ENCODE measurements at regions not wholly inside any gene's neighbourhood (a gene's known extent, or its start where the extent isn't known, plus 50 kb on each side); places are given as distances from the start of the nearest gene placed in this dataset.
"Not testable (repeated sequence)": the region's sequence is repeated elsewhere in the genome, so short reads cannot be mapped to it uniquely, and the experiment has no call there.

DNA sequence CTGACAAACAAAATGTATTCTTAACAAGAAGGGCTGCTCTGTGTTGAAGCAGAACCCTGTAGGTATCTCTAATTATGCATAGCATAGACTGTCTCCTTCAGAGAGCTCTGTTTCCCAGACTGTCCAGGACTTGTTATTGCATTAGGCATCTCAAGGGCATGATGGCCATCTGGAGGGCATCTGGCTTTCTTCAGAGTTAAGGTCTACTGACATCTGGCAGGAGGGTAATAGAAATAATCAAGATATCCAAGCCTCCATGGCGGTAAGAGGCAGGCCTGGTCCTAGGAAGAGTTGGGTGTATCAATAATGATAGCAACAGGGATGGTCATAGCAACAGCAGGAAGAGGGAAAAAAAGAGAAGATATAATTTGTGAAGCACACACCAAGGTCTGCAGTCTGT, 161.2 kb downstream of the TTC8 start:
- WGBS, result 76% methylated on average over 1 of the region's 1 CpG
- Histone ChIP-seq H3K4me3 (no peak overlapping the region), H3K36me3 (no peaks in the 10 kb centered on the region), H3K27ac (replicated peaks in 1 of 4) (no peak overlapping the region), H3K4me1 (no peaks in the 10 kb centered on the region), H3K27me3 (peaks cover 0 to 7% (median 0%) of the 10 kb centered on the region in 4 donors), H3K9me3 (peaks cover 0 to 18% (median 6%) of the 10 kb centered on the region in 4 donors)
- TF ChIP-seq POLR2AphosphoS5 (IDR thresholded peaks at IDR 0.05), result no peak
- TF ChIP-seq EP300 (IDR thresholded peaks at IDR 0.05), result no peak
- TF ChIP-seq POLR2A (IDR thresholded peaks at IDR 0.05; ENCODE audit: low read depth), result no peak
- no peak for TF ChIP-seq CTCF (IDR thresholded peaks at IDR 0.05)
- no peak for DNase-seq (ENCODE audit: extremely low spot score)
- intact Hi-C loops (cut with DNase I), result no loop called here

DNA sequence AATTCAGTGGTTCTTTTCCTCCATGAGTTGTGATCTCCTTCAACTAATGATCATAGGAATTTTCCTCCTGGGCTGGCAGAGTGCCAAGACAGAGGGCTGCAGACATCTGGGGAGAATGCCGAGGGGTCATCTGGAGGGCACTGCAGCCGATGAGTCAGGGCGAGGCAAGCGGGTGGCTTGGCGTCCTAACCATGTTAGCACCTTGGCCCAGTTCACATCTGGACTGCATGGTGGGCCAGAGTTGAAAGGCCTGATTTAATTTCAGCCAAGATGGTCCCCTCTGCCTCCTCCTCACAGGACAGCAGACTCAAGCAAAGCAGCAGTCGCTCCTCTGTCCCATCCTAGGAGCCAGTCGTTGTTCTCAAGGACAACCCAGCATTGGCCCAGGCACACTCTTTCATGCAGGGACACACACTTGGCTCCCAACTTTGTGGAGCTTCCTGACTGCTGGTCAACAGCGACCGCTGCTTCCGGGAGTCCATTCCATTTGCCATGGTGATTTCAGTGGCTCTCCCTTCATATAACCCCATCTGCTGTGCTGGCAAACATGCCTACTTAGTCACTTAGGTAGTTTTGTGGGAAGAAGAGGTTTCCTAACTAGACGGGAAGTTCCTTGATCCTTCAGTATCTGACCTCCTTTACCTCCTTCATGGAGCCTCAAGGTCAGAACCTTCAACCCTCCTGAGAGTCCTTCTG, 161.8 kb downstream of the TTC8 start:
- Histone ChIP-seq H3K27me3 (peaks cover 0 to 4% (median 0%) of the 10 kb centered on the region in 4 donors), H3K4me3 (no peak overlapping the region), H3K27ac (replicated peaks in 1 of 4) (no peak overlapping the region), H3K4me1 (no peaks in the 10 kb centered on the region), H3K36me3 (no peaks in the 10 kb centered on the region), H3K9me3 (peaks cover 0 to 14% (median 6%) of the 10 kb centered on the region in 4 donors)
- 66% methylated on average over 10 of the region's 11 CpGs for WGBS
- intact Hi-C loops (cut with DNase I), result no loop called here
- TF ChIP-seq CTCF (IDR thresholded peaks at IDR 0.05) (no peak), EP300 (IDR thresholded peaks at IDR 0.05) (no peak), POLR2A (IDR thresholded peaks at IDR 0.05; ENCODE audit: low read depth) (no peak), POLR2AphosphoS5 (IDR thresholded peaks at IDR 0.05) (no peak)
- no peak for DNase-seq (ENCODE audit: extremely low spot score)

GRCh38 chr14:88986908-88987307, 162.5 kb downstream of the TTC8 start:
- H3K27ac ChIP-seq (replicated peaks in 1 of 4); H3K36me3 ChIP-seq; intact Hi-C loops (cut with DNase I); DNase-seq (ENCODE audit: extremely low spot score); H3K27me3 ChIP-seq; H3K4me1 ChIP-seq; H3K4me3 ChIP-seq: not testable (repeated sequence)
- WGBS, result 78% methylated on average over 2 of the region's 2 CpGs
- peaks cover 0 to 13% (median 6%) of the 10 kb centered on the region in 4 donors for H3K9me3 ChIP-seq

DNA sequence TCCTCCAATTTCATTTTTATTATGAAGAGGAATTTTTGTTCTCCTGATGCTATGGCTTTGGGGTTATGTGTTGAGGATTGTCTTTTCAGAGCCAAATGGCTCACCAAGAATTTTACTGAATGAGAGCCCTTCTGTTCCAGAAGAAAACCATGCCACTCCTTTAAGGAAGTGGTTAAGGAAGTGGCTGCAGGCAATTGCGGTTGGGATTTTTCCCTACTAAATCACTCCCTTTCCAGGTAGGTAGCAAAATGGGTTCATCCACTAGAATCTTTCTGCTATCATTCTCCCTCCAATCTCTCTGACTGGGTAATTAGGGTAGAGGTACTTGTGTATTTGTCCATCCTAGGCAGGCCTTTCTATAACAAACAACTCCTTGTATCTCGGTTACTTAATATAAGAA, 163.1 kb downstream of the TTC8 start:
- Histone ChIP-seq H3K27me3 (no peaks in the 10 kb centered on the region), H3K4me3 (no peak overlapping the region), H3K36me3 (no peaks in the 10 kb centered on the region), H3K27ac (replicated peaks in 1 of 4) (no peak overlapping the region), H3K9me3 (peaks cover 0 to 15% (median 8%) of the 10 kb centered on the region in 4 donors), H3K4me1 (no peaks in the 10 kb centered on the region)
- no peak for DNase-seq (ENCODE audit: extremely low spot score)
- 91% methylated on average over 2 of the region's 2 CpGs for WGBS
- no peak for TF ChIP-seq POLR2AphosphoS5 (IDR thresholded peaks at IDR 0.05)
- no peak for TF ChIP-seq EP300 (IDR thresholded peaks at IDR 0.05)
- no peak for TF ChIP-seq POLR2A (IDR thresholded peaks at IDR 0.05; ENCODE audit: low read depth)
- TF ChIP-seq CTCF (IDR thresholded peaks at IDR 0.05), result no peak
- intact Hi-C loops (cut with DNase I), result no loop called here

DNA sequence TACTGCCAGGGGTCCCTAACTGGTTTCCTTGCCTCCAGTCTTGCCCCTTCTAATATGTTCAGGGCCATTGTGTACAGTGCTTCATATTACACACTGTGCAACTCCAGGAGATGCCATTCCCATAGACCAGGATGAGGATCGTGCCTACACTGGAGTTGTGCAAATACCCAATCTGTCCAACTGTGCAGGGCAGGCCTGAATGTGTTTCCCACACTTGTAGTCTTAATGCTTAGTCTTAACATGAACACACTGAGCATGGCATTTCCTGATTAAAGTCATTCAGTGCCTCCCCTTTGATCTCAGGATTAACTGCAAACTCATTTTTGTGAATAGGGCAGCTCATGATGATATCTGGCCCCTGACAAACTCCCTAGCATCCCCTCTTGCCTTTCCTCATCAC, 165.5 kb downstream of the TTC8 start:
- Histone ChIP-seq H3K9me3 (peaks cover 0 to 17% (median 10%) of the 10 kb centered on the region in 4 donors), H3K4me3 (no peak overlapping the region), H3K27me3 (no peaks in the 10 kb centered on the region), H3K4me1 (no peaks in the 10 kb centered on the region), H3K36me3 (no peaks in the 10 kb centered on the region), H3K27ac (replicated peaks in 1 of 4) (no peak overlapping the region)
- 80% methylated on average over 1 of the region's 1 CpG for WGBS
- TF ChIP-seq POLR2AphosphoS5 (IDR thresholded peaks at IDR 0.05) (no peak), EP300 (IDR thresholded peaks at IDR 0.05) (no peak), POLR2A (IDR thresholded peaks at IDR 0.05; ENCODE audit: low read depth) (no peak), CTCF (IDR thresholded peaks at IDR 0.05) (no peak)
- DNase-seq (ENCODE audit: extremely low spot score), result no peak
- intact Hi-C loops (cut with DNase I), result no loop called here

Data from esophagus muscularis mucosa (tissue), 4 donors.